ENCODE measurements at regions not wholly inside any gene's neighbourhood (a gene's known extent, or its start where the extent isn't known, plus 50 kb on each side); places are given as distances from the start of the nearest gene placed in this dataset.

DNA sequence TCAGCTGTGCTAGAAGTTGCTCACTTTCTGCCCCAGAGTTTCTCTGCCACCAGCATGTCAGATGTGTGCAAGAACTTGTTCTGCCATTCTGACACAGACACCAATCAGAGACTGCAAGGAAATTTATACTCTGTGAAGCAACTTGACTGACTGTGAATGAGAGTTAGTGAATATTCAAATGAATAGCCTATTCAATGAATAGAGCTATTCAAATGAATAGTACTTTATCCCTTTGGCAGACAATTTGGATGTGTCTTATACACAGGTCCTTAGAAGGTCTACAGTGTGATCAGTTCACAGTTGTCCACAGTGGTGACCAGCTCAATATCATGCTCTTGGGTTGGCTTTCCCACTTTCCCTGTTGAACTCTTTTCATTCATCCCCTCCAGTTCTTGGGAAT is 138.1 kb downstream of the MACC1 start:
- TF ChIP-seq, protein P1, sequence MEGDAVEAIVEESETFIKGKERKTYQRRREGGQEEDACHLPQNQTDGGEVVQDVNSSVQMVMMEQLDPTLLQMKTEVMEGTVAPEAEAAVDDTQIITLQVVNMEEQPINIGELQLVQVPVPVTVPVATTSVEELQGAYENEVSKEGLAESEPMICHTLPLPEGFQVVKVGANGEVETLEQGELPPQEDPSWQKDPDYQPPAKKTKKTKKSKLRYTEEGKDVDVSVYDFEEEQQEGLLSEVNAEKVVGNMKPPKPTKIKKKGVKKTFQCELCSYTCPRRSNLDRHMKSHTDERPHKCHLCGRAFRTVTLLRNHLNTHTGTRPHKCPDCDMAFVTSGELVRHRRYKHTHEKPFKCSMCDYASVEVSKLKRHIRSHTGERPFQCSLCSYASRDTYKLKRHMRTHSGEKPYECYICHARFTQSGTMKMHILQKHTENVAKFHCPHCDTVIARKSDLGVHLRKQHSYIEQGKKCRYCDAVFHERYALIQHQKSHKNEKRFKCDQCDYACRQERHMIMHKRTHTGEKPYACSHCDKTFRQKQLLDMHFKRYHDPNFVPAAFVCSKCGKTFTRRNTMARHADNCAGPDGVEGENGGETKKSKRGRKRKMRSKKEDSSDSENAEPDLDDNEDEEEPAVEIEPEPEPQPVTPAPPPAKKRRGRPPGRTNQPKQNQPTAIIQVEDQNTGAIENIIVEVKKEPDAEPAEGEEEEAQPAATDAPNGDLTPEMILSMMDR (IDR thresholded peaks at IDR 0.05): no peak
- TF ChIP-seq EZH2 (IDR thresholded peaks at IDR 0.05; ENCODE audit: borderline replicate concordance, insufficient read depth, low read depth, low read length, poor library complexity, severe bottlenecking): no peak
